Glomerular visceral epithelial cell (primary cell): ENCODE measurements at regions not wholly inside any gene's neighbourhood (a gene's known extent, or its start where the extent isn't known, plus 50 kb on each side); places are given as distances from the start of the nearest gene placed in this dataset.
A peak's percentile ranks its signal among the peaks of the same experiment; 100 is the strongest.

ENCODE experiments used
- DNase-seq: peaks from one replicate; pipeline ENCODE4 v3.0.0-alpha.2; 2016; ENCODE audit errors: extremely low spot score

- no peak for DNase-seq
These were observed 334.9 kb downstream of the CYP26B1 start for GRCh38 chr2:71812736-71813135.

GRCh38 chr2:71811726-71812125 is 335.9 kb downstream of the CYP26B1 start:
- DNase-seq, result no peak

- DNase-seq, result no peak
These were observed 336.5 kb downstream of the CYP26B1 start for GRCh38 chr2:71811157-71811556.

GRCh38 chr2:71807581-71808451 is 339.8 kb downstream of the CYP26B1 start:
- DNase-seq, result no peak

- DNase-seq, result no peak
These were observed 341.2 kb downstream of the CYP26B1 start for GRCh38 chr2:71806432-71806831.

- DNase-seq, result no peak
These were observed 343.3 kb downstream of the CYP26B1 start for GRCh38 chr2:71804281-71804751.

GRCh38 chr2:71803398-71803797 is 344.3 kb downstream of the CYP26B1 start:
- no peak for DNase-seq

- no peak for DNase-seq
These were observed 345.1 kb downstream of the CYP26B1 start for GRCh38 chr2:71802556-71802955.

- peak; percentile 24 for DNase-seq
These were observed 345.7 kb downstream of the CYP26B1 start for GRCh38 chr2:71801969-71802368.

- no peak for DNase-seq
These were observed 346.1 kb downstream of the CYP26B1 start for GRCh38 chr2:71801556-71801955.

GRCh38 chr2:71800851-71801250 is 346.8 kb downstream of the CYP26B1 start:
- DNase-seq, result no peak

- no peak for DNase-seq
These were observed 346.9 kb downstream of the DYSF start for GRCh38 chr2:71800106-71800809.

GRCh38 chr2:71799013-71799575 is 345.7 kb downstream of the DYSF start:
- DNase-seq, result no peak

- DNase-seq, result peak; percentile 16
These were observed 345.1 kb downstream of the DYSF start for GRCh38 chr2:71798266-71799012.

GRCh38 chr2:71797035-71797810 is 343.9 kb downstream of the DYSF start:
- DNase-seq, result no peak

GRCh38 chr2:71796174-71796593 is 342.8 kb downstream of the DYSF start:
- DNase-seq, result peak; percentile 47

GRCh38 chr2:71795486-71795885 is 342.1 kb downstream of the DYSF start:
- no peak for DNase-seq

GRCh38 chr2:71794611-71795010 is 341.2 kb downstream of the DYSF start:
- DNase-seq, result no peak

- no peak for DNase-seq
These were observed 340.6 kb downstream of the DYSF start for GRCh38 chr2:71793926-71794325.

GRCh38 chr2:71792926-71793761 is 339.8 kb downstream of the DYSF start:
- DNase-seq, result no peak
